GM21423 (cell line): ENCODE measurements at regions not wholly inside any gene's neighbourhood (a gene's known extent, or its start where the extent isn't known, plus 50 kb on each side); places are given as distances from the start of the nearest gene placed in this dataset.
"Not testable (repeated sequence)": the region's sequence is repeated elsewhere in the genome, so short reads cannot be mapped to it uniquely, and the experiment has no call there.

Source experiments
- ATAC-seq: cut with Tn5 transposase; IDR thresholded peaks from one replicate; pipeline ENCODE4 v1.9.1; 2021; ENCODE audit warnings: mild to moderate bottlenecking, moderate library complexity; ENCODE audit not compliant: unreplicated experiment

DNA sequence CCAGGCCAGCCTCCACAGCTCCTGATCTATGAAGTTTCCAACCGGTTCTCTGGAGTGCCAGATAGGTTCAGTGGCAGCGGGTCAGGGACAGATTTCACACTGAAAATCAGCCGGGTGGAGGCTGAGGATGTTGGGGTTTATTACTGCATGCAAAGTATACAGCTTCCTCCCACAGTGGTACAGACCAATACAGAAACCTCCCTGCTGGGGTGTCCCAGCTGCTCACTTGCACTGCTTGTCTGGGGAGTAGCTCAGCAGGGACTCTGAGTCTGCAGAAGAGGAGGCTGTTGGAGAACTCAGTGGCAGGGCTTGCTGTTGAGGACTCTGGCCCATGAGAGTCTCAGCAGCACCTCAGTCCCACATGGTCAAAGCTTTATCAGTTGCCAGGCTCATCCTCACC is 1256.6 kb downstream of the RPIA start:
- not testable (repeated sequence) for ATAC-seq

DNA sequence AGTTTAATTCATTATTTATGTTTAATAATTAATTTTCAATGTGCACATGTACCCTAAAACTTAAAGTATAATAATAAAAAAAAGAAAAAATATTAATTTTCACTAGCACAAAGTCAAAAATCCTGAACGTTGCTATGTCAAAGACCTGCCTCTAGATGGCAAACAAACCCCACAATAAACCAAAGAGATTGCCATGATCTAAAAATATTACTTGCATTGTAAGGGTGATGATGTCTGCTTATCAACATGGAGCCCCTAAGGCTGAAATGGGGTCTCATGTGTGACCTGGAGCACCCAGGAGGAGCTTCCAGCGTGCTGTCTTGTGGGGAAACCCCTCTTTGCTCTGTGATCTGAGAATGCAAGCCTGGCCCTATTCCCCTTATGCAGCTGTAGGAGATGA is 1259.3 kb downstream of the RPIA start:
- ATAC-seq, result not testable (repeated sequence)

DNA sequence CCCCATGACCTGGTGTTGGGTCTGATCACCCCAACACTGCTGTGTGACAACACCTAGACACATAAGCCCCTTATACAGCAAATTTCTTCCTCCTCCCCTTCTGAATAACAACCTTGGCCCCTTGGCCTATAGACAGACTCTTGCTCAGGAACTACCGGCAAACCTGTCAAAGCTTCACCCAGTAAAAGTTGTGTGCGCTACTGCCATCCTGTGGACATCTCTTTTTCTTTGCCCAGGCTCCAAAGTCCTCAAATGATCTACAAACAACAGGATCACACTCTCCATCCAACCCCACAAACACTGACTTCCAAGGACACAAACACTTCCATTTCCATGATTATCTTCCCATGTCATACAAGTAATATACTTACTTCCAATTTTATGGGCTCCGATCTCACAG is 1265.8 kb downstream of the RPIA start:
- not testable (repeated sequence) for ATAC-seq

DNA sequence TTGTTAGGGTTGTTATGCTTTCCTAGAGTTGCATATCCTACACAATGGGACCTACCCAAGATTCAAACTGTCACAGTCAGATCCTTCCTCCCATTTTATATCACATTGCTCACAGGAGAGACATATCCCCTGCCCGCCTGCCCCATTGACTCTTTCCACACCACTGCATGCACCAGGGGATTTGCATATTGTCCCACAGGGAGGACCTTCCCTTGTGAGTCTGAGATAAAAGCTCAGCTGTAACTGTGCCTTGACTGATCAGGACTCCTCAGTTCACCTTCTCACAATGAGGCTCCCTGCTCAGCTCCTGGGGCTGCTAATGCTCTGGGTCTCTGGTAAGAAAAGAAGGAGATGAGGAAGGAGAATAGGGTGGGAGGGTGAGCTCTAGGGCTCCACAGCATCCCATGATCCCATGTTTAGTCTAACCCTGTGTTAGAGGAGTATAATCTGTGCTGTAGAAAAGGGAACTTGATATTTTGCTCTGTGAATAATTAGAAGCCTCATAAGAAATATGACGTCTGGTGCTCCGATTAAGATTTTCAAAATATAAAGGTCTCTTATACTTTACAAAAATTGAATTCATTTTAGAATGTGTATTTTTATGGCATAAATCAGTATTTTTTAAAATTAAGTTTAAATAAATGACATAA is 1268.4 kb downstream of the RPIA start:
- ATAC-seq, result not testable (repeated sequence)

DNA sequence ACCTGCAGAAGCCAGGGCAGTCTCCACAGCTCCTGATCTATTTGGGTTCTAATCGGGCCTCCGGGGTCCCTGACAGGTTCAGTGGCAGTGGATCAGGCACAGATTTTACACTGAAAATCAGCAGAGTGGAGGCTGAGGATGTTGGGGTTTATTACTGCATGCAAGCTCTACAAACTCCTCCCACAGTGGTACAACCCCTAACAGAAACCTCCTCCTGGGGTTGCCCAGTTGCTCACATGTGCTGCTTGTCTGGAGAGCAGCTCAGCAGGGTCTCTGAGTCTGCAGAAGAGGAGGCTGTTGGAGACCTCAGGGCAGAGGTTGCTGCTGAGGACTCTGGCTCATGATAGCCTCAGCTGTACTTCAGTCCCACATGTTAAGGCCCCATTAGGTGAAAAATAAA is 1269.1 kb downstream of the RPIA start:
- not testable (repeated sequence) for ATAC-seq

DNA sequence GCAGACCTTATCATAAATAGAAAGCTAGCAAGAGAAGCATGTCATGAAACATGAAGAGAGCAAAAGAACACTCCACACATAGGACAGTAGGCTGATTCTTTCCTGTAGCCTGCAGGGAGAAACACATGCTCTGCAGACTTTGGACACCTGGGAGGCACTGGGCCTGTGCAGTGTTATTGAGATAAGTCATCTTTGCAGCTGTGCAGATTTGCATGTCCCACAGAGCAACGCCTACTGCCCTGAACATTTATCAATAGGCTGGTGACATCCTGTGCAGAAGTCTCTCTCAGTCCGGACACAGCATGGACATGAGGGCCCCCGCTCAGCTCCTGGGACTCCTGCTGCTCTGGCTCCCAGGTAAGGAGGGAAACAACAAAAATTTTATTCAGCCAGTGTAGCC is 1277.1 kb downstream of the RPIA start:
- not testable (repeated sequence) for ATAC-seq

DNA sequence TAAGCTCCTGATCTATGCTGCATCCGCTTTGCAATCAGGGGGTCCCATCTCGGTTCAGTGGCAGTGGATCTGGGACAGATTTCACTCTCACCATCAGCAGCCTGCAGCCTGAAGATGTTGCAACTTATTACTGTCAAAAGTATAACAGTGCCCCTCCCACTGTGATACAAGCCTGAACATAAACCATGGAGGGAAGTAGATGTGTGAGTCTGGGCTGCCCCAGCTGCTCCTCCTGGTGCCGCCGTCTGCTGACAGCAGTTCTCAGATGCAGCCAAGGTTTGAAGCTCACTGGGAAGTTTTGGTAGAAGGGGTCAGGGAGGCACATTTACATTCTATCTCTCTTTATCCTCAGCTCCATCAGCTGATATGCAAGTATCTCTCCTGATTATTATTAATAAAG is 1277.7 kb downstream of the RPIA start:
- not testable (repeated sequence) for ATAC-seq

DNA sequence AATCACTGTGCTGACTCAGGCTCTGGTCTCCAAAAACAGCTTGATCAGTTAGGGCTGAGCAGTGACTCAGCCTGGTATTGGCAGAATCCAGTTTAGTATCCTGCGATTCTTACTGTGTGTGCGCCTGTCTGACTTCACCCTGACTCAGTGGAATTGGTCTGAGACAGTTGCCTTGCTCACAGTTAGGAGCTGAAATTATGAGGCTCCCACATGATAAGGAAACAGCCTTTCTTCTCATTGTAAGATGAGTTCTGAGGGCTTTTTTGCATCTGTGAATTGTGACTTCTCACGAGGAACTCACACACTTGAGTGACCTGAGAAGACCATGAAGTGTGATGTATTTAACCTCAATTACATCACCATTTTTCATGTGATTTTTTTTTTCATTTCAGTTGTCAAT is 1282.4 kb downstream of the RPIA start:
- not testable (repeated sequence) for ATAC-seq

DNA sequence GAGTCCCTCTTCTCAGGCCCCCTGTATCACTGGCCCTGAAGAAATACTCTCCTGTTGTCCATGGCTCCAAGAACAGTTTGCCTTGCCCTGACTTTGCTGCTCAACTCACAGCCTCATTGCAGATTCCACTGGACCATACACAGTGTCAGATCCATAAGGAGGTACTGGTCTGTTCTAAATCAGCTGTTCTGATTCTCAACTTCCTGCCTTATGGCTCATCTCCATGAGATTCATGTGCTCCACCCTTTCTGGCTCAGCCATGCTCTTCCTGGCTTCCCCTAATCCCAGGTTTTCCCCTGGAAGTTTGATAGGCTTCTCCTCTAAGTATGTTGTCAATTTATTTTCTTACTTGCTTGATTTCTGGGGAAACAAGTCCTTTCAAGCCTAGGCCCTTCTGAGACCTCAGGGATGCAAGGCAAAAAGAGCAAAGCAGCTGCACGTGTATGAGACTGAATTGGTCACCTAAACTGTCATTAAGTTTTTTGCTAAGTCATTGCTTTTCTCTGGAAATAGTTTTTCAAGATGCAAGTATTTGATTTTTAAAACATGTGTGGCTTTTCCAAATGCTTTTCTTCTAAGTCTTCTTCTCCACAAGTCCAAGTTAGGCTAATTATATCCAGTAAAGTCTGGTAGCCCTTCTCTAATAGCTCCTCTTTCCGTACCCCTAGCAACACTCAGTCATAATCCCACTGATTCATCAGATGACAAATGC is 1288.5 kb downstream of the RPIA start:
- not testable (repeated sequence) for ATAC-seq

DNA sequence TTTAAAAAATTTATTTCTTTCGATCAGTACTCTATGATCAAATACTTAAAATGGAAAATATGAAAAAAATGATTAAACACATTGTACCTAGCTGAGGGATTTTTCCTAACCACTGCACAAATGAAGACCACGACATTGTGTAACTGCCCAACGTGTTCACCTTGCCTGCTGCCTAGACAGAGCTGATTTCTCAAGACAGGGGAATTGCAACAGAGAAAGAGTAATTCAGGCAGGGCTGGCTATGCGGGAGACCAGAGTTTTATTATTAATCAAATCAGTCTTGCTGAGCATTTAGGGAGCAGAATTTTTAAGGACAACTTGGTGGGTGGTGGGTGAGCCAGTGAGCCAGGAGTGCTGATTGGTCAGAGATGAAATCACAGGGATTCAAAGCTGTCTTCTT is 1290.8 kb downstream of the RPIA start:
- ATAC-seq, result not testable (repeated sequence)

DNA sequence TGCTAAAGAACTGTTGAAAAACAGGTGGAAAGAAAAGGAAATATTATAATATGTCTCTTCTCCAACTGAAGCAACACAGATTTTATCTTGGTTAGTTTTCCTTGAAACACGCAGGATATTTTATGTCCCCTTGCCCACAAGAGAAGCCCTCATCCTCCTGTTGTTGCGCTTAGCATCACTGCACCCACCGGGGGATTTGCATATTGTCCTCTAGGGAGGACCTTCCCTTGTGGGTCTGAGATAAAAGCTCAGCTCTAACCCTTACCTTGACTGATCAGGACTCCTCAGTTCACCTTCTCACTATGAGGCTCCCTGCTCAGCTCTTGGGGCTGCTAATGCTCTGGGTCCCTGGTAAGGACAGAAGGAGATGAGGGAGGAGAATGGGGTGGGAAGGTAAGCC is 1294.2 kb downstream of the RPIA start:
- not testable (repeated sequence) for ATAC-seq

DNA sequence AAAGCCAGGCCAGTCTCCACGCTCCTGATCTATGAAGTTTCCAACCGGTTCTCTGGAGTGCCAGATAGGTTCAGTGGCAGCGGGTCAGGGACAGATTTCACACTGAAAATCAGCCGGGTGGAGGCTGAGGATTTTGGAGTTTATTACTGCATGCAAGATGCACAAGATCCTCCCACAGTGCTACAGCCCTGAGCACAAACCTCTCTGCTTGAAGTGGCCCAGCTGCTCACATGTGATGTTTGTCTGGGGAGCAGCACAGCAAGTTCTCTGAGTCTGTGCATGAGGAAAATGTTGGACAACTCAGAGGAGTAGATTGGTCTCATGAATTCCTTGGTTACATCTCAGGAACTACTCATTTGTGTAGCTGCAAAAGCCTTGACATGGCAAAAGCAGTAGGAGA is 1295.1 kb downstream of the RPIA start:
- not testable (repeated sequence) for ATAC-seq

DNA sequence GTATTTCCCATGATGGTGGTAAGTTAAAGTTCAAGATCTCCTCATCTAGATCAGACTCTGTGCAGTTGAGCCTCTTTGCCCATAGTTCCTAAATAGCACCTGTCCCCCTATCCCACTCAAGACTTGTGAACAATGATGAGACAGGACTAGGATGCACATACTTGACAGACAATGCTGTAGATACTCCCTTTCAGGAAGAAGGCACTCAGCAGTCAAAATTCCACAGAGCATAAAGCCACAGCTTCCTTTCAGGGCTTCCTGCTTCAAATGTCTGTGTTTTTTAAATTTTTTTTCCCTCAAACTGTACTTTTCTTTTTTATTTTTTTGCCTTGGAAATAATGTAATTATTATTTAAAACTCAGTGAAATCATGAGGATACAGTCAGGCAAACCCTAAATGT is 1305.3 kb downstream of the RPIA start:
- ATAC-seq, result not testable (repeated sequence)

DNA sequence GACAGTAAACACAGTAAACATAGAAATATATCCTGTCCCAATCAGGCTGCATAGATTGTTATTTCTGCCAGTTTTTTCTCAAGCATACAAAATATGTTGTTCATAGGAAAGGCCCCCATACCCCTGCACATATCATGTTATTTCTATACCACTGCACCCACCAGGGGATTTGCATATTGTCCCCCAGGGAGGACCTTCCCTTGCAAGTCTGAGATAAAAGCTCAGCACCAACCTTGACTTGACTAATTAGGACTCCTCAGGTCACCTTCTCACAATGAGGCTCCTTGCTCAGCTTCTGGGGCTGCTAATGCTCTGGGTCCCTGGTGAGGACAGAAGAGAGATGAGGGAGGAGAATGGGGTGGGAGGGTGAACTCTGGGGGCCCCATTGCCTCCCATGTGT is 1313.1 kb downstream of the RPIA start:
- not testable (repeated sequence) for ATAC-seq

DNA sequence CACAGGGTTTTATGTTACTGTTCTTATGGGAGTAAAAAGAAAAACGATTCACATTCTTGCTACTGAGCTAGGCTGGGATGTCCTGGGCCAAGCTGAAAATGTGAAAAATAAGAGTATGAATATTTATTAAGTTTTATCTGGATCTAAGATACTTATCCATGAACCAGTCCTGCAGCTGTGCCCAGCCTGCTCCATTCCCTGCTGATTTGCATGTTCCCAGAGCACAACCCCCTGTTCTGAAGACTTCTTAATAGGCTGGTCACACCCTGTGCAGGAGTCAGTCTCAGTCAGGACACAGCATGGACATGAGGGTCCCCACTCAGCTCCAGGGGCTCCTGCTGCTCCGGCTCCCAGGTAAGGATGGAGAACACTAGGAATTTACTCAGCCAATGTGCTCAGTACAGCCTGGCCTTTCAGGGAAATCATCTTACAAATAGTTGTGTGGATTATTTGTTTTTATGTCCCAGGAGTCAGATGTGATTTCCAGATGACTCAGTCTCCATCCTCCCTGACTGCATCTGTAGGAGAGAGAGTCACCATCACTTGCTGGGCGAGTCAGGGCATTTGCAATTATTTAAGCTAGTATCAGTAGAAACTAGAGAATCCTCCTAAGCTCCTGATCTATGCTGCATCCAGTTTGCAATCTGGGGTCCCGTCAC is 1319.1 kb downstream of the RPIA start:
- not testable (repeated sequence) for ATAC-seq

DNA sequence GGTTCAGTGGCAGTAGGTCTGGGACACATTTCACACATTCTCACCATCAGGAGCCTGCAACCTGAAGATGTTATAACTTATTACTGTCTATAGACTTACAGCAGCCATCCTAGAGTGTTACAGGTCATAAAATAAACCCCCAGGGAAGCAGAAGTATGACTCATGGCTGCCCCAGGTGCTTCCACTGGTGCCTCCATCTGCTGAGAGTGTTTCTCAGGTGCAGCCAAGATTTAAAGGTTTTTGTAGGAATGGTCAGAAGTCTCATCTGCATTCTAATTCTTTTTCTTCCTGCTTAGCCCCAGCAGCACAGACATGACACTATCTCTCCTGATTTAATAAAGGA is 1319.6 kb downstream of the RPIA start:
- not testable (repeated sequence) for ATAC-seq

DNA sequence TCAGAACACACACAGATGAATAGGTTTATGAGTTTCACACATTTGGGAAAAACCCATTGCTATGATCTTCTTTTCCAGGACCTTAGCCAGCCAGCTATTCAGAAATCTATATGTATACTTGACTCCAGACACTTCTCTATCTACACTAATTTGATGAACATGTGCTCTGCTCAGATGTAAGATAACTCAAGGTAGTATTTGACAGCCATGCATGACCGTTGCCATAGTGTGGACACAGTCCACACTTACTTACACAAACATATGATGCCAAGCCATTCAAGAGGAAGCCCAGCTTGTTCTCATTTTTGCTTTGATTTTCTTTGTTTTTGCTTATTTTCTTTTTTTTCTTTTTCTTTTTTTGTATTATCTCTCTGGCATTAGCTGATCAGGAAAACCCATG is 1328.4 kb downstream of the RPIA start:
- ATAC-seq, result not testable (repeated sequence)

DNA sequence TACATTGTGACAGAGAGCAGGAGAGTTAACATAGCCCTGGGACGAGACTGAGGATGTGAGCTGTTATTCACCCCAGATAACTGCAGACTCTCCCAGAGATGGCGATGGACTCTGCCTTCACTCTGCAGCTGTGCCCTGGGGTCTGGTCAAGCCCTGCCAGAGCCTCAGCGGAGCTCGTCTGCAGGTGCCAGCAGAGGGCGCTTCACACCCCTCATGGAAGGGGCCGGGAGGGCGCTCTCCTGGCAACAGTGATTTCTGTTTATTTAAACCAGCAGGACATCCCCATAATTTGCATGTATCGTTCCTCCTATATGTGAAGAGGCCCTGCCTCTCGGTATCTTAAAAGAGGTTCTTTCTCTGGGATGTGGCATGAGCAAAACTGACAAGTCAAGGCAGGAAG is 1329.8 kb downstream of the RPIA start:
- ATAC-seq, result not testable (repeated sequence)

DNA sequence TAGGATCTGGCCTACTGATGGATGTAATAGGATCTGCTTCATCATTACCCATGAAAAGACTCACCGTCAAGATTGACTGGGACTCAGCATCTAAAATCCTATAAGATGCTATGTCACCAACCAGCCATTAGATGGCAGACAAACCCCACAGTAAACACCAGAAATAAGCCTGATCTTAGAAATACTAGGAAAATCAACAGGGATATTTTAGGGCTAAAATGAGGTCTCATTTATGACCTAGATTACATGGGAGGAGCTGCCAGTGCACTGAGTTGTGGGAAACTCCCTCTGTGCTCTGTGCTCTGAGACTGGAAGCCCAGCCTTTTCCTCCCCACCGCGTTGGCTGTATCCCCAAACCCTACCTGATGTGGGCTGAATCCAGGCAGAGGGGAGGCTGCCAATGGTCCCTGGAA is 1335.8 kb downstream of the RPIA start:
- ATAC-seq, result not testable (repeated sequence)

DNA sequence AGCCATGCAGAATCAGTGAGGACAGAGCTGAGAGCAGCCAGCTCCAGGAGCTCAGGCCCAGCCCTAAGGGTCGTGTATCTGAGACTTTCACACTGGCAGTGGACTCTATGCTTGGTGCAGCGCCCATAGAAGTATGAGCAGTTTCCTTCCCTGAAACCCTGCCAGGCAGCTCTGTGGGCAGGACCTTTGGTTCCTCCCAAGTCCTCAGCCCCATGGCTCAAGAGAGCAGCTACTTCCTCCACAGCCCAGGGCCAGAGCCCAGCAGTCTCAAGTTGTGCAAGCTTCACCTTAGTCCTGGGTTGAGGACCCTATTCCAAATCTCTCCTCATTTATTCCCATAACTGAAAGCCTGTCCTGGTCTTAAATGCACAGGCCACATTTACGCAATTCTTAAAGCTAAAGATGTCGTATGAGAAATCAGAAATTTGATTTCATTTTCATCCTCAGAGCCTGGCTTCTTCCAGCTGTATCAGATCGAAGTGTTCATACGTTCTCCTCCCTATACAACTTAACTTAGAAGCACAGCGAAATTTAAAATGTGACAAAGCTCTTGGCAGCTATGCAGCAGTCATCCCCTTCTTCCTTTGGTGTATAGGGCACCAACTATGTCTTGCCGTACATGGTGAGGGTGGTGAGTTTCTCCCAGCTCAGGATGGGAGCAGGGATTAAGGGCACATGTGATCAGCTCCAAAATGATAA is 1337.1 kb downstream of the RPIA start:
- not testable (repeated sequence) for ATAC-seq

DNA sequence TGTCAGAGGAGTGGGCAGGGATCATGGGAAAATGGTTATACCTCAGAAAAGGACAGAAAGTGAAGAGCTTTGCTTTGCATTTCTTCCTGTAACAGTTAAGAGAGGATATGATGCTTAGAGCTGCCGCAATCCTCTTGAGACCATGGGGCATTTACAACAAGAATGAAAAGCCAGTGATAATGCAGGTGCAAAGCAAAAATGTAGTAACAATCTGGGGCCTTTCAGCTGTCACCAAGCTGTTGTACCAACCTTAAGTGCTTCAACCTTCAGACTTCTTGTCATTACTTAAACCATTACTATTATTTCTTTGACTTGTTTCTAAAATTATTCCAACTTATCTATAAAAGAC is 1337.6 kb downstream of the RPIA start:
- not testable (repeated sequence) for ATAC-seq
